Activated naive CD8-positive, alpha-beta T cell treated with anti-CD3 and anti-CD28 coated beads, Interleukin-2, amount 50 U/mL, for 24 hours (primary cell): ENCODE measurements at regions not wholly inside any gene's neighbourhood (a gene's known extent, or its start where the extent isn't known, plus 50 kb on each side); places are given as distances from the start of the nearest gene placed in this dataset.
"Not testable (repeated sequence)": the region's sequence is repeated elsewhere in the genome, so short reads cannot be mapped to it uniquely, and the experiment has no call there.

Experiments used
- ATAC-seq: fragments of 150-1000 bp; cut with Tn5 transposase; one replicate; pipeline ENCODE4 v1.10.0; 2021
- DNase-seq: peaks from one replicate; pipeline ENCODE4 v3.0.0; 2021
- H3K27ac Mint-ChIP-seq: one replicate; pipeline ENCODE4 v1.8.0; 2021; ENCODE audit warnings: mild to moderate bottlenecking, mixed read lengths
- H3K27me3 Mint-ChIP-seq: one replicate; pipeline ENCODE4 v1.8.0; 2021; ENCODE audit warnings: mixed read lengths
- H3K36me3 Mint-ChIP-seq: one replicate; pipeline ENCODE4 v1.8.0; 2021; ENCODE audit warnings: low read depth, mixed read lengths
- H3K4me1 Mint-ChIP-seq: one replicate; pipeline ENCODE4 v1.8.0; 2021; ENCODE audit warnings: mixed read lengths
- H3K4me3 Mint-ChIP-seq: one replicate; pipeline ENCODE4 v1.8.0; 2021; ENCODE audit warnings: mild to moderate bottlenecking, moderate library complexity, mixed read lengths
- H3K9me3 Mint-ChIP-seq: one replicate; pipeline ENCODE4 v1.8.0; 2021; ENCODE audit warnings: mixed read lengths

DNA sequence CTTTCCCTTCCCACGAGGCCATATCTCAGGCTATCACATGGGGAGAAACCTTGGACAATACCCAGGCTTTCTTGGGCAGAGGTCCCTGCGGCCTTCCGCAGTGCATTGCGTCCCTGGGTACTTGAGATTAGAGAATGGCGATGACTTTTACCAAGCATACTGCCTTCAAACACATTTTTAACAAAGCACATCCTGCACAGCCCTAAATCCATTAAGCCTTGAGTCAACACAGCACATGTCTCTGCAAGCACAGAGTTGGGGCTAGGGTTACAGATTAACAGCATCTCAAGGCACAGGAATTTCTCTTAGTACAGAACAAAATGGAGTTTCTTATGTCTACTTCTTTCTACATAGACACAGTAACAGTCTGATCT, 494.2 kb downstream of the IGSF11 start:
- not testable (repeated sequence) for ATAC-seq, DNase-seq, H3K4me1 Mint-ChIP-seq, H3K9me3 Mint-ChIP-seq, H3K4me3 Mint-ChIP-seq, H3K27me3 Mint-ChIP-seq, H3K36me3 Mint-ChIP-seq, H3K27ac Mint-ChIP-seq

- Mint-ChIP-seq H3K4me1 (no peaks in the 10 kb centered on the region), H3K27ac (no peak overlapping the region), H3K36me3 (no peaks in the 10 kb centered on the region), H3K9me3 (no peaks in the 10 kb centered on the region), H3K4me3 (no peak overlapping the region), H3K27me3 (no peaks in the 10 kb centered on the region)
- DNase-seq (no peak), ATAC-seq (no peak)
These were observed 493.8 kb downstream of the IGSF11 start for GRCh38 chr3:118540826-118541225.

DNA sequence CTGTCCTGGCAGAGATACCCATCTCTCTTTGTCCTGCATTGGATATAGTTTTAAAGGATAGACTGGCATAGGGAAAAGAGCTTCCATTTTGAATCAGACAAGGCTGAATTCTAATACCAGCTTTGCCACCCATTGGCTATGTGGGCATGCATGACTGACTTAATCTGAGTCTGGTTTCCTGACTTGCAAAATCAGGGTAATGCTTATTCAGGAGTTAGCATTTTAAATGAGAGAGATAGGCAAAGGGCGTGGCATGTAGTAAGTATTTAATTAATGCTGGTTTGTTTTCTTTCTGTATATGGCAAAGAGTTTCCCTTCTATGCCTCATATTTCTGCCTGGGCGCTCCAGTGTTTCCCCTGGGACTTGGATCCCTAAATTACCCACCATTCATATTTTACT, 492.9 kb downstream of the IGSF11 start:
- ATAC-seq (no peak), DNase-seq (no peak)
- H3K27ac Mint-ChIP-seq = no peak overlapping the region
- H3K4me1 Mint-ChIP-seq = no peaks in the 10 kb centered on the region
- H3K4me3 Mint-ChIP-seq = no peak overlapping the region
- no peaks in the 10 kb centered on the region for H3K9me3 Mint-ChIP-seq
- no peaks in the 10 kb centered on the region for H3K36me3 Mint-ChIP-seq
- no peaks in the 10 kb centered on the region for H3K27me3 Mint-ChIP-seq

- H3K4me3 Mint-ChIP-seq = no peak overlapping the region
- no peak for DNase-seq
- no peaks in the 10 kb centered on the region for H3K27me3 Mint-ChIP-seq
- no peaks in the 10 kb centered on the region for H3K9me3 Mint-ChIP-seq
- no peak overlapping the region for H3K27ac Mint-ChIP-seq
- H3K36me3 Mint-ChIP-seq = no peaks in the 10 kb centered on the region
- no peak for ATAC-seq
- no peaks in the 10 kb centered on the region for H3K4me1 Mint-ChIP-seq
These were observed 490.8 kb downstream of the IGSF11 start for GRCh38 chr3:118543832-118544231.

DNA sequence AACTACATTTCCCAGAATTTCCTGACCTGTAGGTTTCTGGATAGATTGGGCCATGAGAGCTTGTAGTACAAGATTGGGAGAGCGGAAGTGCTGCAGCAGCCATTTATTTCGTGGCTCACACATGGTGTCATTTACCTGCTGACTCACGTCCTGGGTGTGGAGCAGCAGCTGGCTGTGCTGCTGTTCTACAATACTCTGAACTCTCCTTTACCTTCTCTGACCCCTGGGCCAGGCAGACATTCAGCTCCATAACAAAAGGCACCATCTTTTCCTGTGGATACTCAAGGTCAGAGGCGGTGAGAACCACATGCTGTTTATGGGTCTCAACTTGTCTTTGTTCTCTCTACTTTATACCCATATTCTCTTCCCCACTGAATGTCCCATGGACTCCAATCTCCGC, 490.2 kb downstream of the IGSF11 start:
- no peaks in the 10 kb centered on the region for H3K9me3 Mint-ChIP-seq
- ATAC-seq = no peak
- H3K4me3 Mint-ChIP-seq = no peak overlapping the region
- H3K27ac Mint-ChIP-seq = no peak overlapping the region
- no peaks in the 10 kb centered on the region for H3K36me3 Mint-ChIP-seq
- DNase-seq = no peak
- no peaks in the 10 kb centered on the region for H3K27me3 Mint-ChIP-seq
- H3K4me1 Mint-ChIP-seq = no peaks in the 10 kb centered on the region

GRCh38 chr3:118548434-118548833, 486.2 kb downstream of the IGSF11 start:
- H3K27me3 Mint-ChIP-seq = no peaks in the 10 kb centered on the region
- no peaks in the 10 kb centered on the region for H3K36me3 Mint-ChIP-seq
- DNase-seq (no peak), ATAC-seq (no peak)
- H3K4me3 Mint-ChIP-seq = no peak overlapping the region
- H3K9me3 Mint-ChIP-seq = no peaks in the 10 kb centered on the region
- H3K27ac Mint-ChIP-seq = no peak overlapping the region
- H3K4me1 Mint-ChIP-seq = no peaks in the 10 kb centered on the region

- H3K27ac Mint-ChIP-seq = no peak overlapping the region
- no peaks in the 10 kb centered on the region for H3K4me1 Mint-ChIP-seq
- DNase-seq (no peak), ATAC-seq (no peak)
- no peaks in the 10 kb centered on the region for H3K36me3 Mint-ChIP-seq
- no peaks in the 10 kb centered on the region for H3K9me3 Mint-ChIP-seq
- H3K27me3 Mint-ChIP-seq = no peaks in the 10 kb centered on the region
- no peak overlapping the region for H3K4me3 Mint-ChIP-seq
These were observed 484.5 kb downstream of the IGSF11 start for GRCh38 chr3:118550122-118550521.

DNA sequence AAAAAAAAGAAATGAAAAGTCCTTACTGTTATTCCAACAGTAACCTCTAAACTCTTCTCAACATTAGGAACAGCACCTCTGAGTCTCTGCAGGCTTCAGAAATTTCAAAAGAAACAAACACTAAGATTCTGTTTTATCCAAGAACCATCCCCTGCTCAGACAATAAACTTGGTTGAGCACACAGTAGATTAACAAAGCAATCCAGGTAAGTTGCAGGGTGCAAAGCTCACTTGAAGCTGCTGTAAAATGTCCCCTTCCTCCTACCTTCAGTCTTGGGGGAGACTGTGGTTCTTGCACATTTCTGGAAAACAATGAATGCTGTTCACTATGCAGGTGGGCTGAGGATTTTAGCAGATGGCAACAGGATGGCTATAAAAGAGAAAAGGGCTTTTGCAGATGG, 484.1 kb downstream of the IGSF11 start:
- DNase-seq (no peak), ATAC-seq (no peak)
- Mint-ChIP-seq H3K36me3 (no peaks in the 10 kb centered on the region), H3K4me1 (no peaks in the 10 kb centered on the region), H3K4me3 (no peak overlapping the region), H3K27ac (no peak overlapping the region), H3K27me3 (no peaks in the 10 kb centered on the region), H3K9me3 (no peaks in the 10 kb centered on the region)

GRCh38 chr3:118554148-118554838, 480.4 kb downstream of the IGSF11 start:
- ATAC-seq (no peak), DNase-seq (no peak)
- Mint-ChIP-seq H3K4me1 (no peaks in the 10 kb centered on the region), H3K27ac (no peak overlapping the region), H3K36me3 (no peaks in the 10 kb centered on the region), H3K4me3 (no peak overlapping the region), H3K9me3 (no peaks in the 10 kb centered on the region), H3K27me3 (no peaks in the 10 kb centered on the region)

DNA sequence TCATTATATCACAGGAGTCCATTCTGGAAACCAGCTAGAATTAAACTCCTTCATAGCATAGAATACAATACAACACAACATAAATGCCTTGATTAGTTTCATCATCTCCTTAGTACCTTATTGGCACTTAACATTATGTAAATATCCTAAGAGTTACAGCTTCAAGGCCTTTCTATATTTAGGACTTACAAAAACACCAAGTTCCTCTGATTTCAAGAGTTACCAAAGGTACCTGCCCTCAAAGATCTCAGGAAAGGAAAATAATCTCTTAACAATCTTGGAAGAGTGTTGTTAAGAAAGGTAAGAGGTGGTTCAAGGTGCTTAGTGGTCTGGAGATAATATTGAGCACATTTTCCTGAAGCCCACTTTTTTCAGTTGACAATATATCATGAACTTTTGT, 477.7 kb downstream of the IGSF11 start:
- Mint-ChIP-seq H3K27ac (no peak overlapping the region), H3K4me1 (no peaks in the 10 kb centered on the region), H3K4me3 (no peak overlapping the region), H3K9me3 (no peaks in the 10 kb centered on the region), H3K27me3 (no peaks in the 10 kb centered on the region), H3K36me3 (no peaks in the 10 kb centered on the region)
- ATAC-seq = no peak
- DNase-seq = no peak

DNA sequence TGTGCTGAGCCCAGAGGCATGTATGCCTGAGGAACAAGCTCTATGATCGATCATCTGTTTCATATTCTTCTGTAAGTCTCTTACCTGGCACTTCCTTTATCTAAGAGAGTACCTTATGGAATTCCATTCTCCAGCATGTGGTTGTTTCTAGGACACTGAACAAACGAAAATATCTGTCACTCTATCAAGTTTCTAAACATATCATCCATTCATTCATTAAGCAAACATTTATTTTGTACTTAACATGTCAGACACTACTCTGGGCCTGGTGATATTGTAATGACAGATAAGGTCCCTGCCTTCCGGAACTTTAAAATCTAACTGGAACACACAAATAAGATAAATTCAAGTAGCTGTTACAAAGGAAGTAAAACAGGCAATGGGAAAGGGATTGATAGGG, 477.1 kb downstream of the IGSF11 start:
- H3K4me3 Mint-ChIP-seq = no peak overlapping the region
- no peaks in the 10 kb centered on the region for H3K4me1 Mint-ChIP-seq
- no peak overlapping the region for H3K27ac Mint-ChIP-seq
- H3K9me3 Mint-ChIP-seq = no peaks in the 10 kb centered on the region
- ATAC-seq (no peak), DNase-seq (no peak)
- H3K36me3 Mint-ChIP-seq = no peaks in the 10 kb centered on the region
- no peaks in the 10 kb centered on the region for H3K27me3 Mint-ChIP-seq

- Mint-ChIP-seq H3K4me1 (no peaks in the 10 kb centered on the region), H3K27ac (no peak overlapping the region), H3K9me3 (no peaks in the 10 kb centered on the region), H3K4me3 (no peak overlapping the region), H3K36me3 (no peaks in the 10 kb centered on the region), H3K27me3 (no peaks in the 10 kb centered on the region)
- ATAC-seq (no peak), DNase-seq (no peak)
These were observed 475.4 kb downstream of the IGSF11 start for GRCh38 chr3:118559286-118559685.

DNA sequence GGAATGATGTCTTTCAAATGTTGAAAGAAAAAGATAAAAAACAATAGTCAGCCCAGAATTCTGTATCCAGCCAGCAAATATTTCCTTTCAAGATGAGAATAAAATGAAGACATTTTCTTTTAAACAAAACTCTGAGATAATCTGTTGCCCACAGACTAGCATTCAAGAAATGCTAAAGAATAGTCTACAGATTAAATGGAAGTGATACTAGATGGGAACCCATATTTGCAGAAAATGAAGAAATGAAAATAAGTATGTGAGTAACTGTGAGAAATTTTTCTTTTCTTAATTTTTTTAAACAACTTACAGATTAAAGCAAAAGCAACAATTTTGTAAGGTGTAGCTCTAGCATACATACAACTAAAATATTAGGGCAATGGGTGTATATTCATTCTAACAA, 469.8 kb downstream of the IGSF11 start:
- ATAC-seq (no peak), DNase-seq (no peak)
- no peaks in the 10 kb centered on the region for H3K36me3 Mint-ChIP-seq
- no peak overlapping the region for H3K4me3 Mint-ChIP-seq
- H3K27me3 Mint-ChIP-seq = no peaks in the 10 kb centered on the region
- no peak overlapping the region for H3K27ac Mint-ChIP-seq
- no peaks in the 10 kb centered on the region for H3K4me1 Mint-ChIP-seq
- peaks cover 19% of the 10 kb centered on the region for H3K9me3 Mint-ChIP-seq

DNA sequence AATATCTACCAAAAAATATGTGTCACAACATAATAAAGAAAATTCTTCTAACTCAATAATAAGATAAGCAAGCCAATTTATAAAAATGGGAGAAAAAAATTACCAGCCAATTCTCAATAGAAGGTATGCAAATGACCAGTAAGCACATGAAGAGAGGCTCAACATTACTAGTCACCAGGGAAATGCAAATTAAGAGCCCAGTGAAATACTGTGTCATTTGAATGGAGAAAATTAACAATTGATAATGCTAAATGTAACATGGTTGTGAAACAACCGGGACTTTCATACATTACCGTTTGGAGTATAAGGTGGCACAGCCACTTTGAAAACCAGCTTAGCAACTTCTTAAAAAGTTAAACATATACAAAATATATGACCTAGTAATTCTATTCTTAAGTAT, 460.7 kb downstream of the IGSF11 start:
- peaks cover 1% of the 10 kb centered on the region for H3K9me3 Mint-ChIP-seq
- H3K4me1 Mint-ChIP-seq = no peaks in the 10 kb centered on the region

DNA sequence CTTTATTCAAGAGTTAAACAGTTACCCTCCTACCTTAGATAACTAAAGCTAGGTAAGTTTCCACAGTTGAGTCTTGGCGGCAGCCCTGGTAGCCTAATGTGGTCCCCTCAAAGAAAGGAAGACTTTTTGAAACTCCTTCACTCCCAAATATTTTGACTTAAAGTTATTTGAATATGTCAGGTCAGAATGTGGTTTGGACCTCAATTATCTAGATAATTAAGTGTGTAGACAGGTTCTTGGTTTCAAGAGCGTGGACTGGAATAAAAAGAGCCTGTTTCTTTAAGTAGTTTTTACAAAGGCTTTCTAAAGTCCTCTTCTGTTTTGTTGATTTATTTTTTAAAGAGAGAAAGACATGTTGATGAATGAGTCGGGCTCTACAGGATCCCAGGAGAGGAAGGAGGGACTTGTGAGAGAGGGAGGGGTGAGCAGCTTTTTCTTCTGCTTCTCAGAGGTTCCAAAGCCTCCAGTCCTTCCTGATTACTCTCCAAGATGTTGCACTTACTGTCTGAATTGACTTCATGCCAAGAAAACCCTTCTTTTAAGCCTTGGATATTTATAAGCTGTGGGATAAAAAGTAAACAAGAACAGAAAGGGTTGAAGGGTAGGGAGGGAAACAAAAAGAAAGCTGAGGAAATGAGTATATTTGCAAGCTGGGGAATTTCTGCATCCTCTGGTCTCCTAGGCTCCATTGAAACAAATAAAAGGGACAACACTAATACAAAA, 457.4 kb downstream of the IGSF11 start:
- Mint-ChIP-seq H3K4me1 (no peaks in the 10 kb centered on the region), H3K9me3 (peaks cover 4% of the 10 kb centered on the region), H3K36me3 (no peaks in the 10 kb centered on the region), H3K27ac (no peak overlapping the region), H3K4me3 (no peak overlapping the region), H3K27me3 (no peaks in the 10 kb centered on the region)
- no peak for DNase-seq
- no peak for ATAC-seq

More for the DNA sequence above, 460.7 kb downstream of the IGSF11 start:
- Mint-ChIP-seq H3K4me3 (no peak overlapping the region), H3K36me3 (no peaks in the 10 kb centered on the region), H3K27ac (no peak overlapping the region), H3K27me3 (no peaks in the 10 kb centered on the region)
- ATAC-seq (no peak), DNase-seq (no peak)
